Right renal cortex interstitium (tissue), 3 donors: ENCODE measurements at regions not wholly inside any gene's neighbourhood (a gene's known extent, or its start where the extent isn't known, plus 50 kb on each side); places are given as distances from the start of the nearest gene placed in this dataset.
A peak's percentile ranks its signal among the peaks of the same experiment; 100 is the strongest.

Experiments
- DNase-seq, 3 donors: peaks; one replicate each; pipeline ENCODE4 v3.0.0-alpha.2; 2013; ENCODE audit warnings: low read depth in 3 of 3, low spot score in 2 of 3

GRCh38 chr5:8457187-8458037 is 588.5 kb downstream of the MTRR start:
- peak; percentile 84 to 90 (median 90) for DNase-seq

- no peak for DNase-seq
These were observed 589.1 kb downstream of the MTRR start for GRCh38 chr5:8458038-8458383.

GRCh38 chr5:8461543-8461942 is 592.6 kb downstream of the MTRR start:
- no peak for DNase-seq

GRCh38 chr5:8462565-8462964 is 593.6 kb downstream of the MTRR start:
- DNase-seq = no peak

GRCh38 chr5:8470489-8470888 is 601.5 kb downstream of the MTRR start:
- no peak for DNase-seq

- DNase-seq = no peak
These were observed 602.6 kb downstream of the MTRR start for GRCh38 chr5:8471581-8471980.

- no peak for DNase-seq
These were observed 604.1 kb downstream of the MTRR start for GRCh38 chr5:8473016-8473415.

GRCh38 chr5:8473827-8474568 is 605.0 kb downstream of the MTRR start:
- DNase-seq = no peak

GRCh38 chr5:8474569-8474930 is 605.6 kb downstream of the MTRR start:
- no peak for DNase-seq

- DNase-seq = no peak
These were observed 609.4 kb downstream of the MTRR start for GRCh38 chr5:8478326-8478725.

- DNase-seq = no peak
These were observed 612.1 kb downstream of the MTRR start for GRCh38 chr5:8481007-8481406.

GRCh38 chr5:8491254-8491653 is 622.3 kb downstream of the MTRR start:
- DNase-seq = no peak

GRCh38 chr5:8493176-8493575 is 624.2 kb downstream of the MTRR start:
- DNase-seq = no peak

GRCh38 chr5:8500426-8500825 is 631.5 kb downstream of the MTRR start:
- no peak for DNase-seq

GRCh38 chr5:8505196-8505595 is 636.2 kb downstream of the MTRR start:
- DNase-seq = no peak

GRCh38 chr5:8508231-8508630 is 639.3 kb downstream of the MTRR start:
- DNase-seq = no peak

- DNase-seq = no peak
These were observed 647.4 kb downstream of the MTRR start for GRCh38 chr5:8516356-8516755.

GRCh38 chr5:8517456-8517855 is 648.5 kb downstream of the MTRR start:
- DNase-seq = no peak

GRCh38 chr5:8520917-8521316 is 652.0 kb downstream of the MTRR start:
- DNase-seq = no peak

GRCh38 chr5:8521991-8522390 is 653.0 kb downstream of the MTRR start:
- no peak for DNase-seq

GRCh38 chr5:8522646-8523045 is 653.7 kb downstream of the MTRR start:
- no peak for DNase-seq

- DNase-seq = no peak
These were observed 654.6 kb downstream of the MTRR start for GRCh38 chr5:8523501-8523900.
